ENCODE measurements at regions not wholly inside any gene's neighbourhood (a gene's known extent, or its start where the extent isn't known, plus 50 kb on each side); places are given as distances from the start of the nearest gene placed in this dataset.

DNA sequence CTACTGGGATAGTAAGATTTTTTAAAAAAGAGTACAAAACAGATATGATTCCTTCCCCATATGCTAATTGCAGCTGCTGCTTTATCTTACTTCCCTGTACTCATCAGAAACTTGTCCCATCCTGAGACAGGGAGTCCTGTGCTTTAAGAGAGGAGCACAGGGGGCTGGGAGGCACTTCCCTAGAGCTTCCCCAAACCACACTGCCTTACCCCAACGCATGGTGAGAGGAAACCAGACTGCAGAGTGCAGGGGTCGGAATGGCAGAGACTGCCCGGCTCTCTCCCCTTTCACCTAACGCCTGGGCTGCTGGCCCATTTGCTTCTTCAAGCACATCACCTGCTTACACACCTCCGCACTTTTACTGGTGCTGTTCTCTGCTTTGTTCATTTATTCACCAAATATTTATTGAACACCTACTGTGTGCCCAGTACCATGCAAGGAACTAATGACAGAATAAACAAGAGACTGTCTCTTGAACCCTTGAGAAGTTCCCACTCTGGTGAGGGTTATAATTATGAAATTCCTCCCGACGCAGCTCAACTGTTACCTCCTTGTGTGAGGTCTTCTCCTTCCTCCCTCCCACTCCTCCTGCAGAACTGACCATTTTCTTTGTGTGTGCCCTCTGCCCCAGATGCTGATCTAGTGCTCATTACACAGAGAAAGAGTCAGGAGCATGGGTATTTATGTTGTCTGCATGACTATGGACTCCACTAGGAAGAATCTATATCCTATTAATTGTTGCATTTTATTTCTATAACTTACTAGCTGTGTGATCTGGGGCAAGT is 289.7 kb downstream of the TCF7L2 start:
- intact Hi-C loops (cut with DNase I): no loop called here
- peak in 3 of 4 donors; percentile 25 to 66 (median 42) for ATAC-seq
- H3K27me3 ChIP-seq: no peaks in the 10 kb centered on the region
- H3K9me3 ChIP-seq: no peaks in the 10 kb centered on the region
- H3K4me3 ChIP-seq: no peak overlapping the region
- no peaks in the 10 kb centered on the region for H3K4me1 ChIP-seq
- WGBS (ENCODE audit: insufficient coverage, low coverage, low lambda C conversion rate, missing lambda C conversion rate): 57% methylated on average over 6 of the region's 7 CpGs
- DNase-seq: no peak
- H3K27ac ChIP-seq: no peak overlapping the region
- TF ChIP-seq CTCF (IDR thresholded peaks at IDR 0.05): no peak
- H3K36me3 ChIP-seq: no peaks in the 10 kb centered on the region

GRCh38 chr10:113240736-113241135 is 290.7 kb downstream of the TCF7L2 start:
- WGBS (ENCODE audit: insufficient coverage, low coverage, low lambda C conversion rate, missing lambda C conversion rate): 43% methylated on average over 1 of the region's 2 CpGs
- Histone ChIP-seq H3K4me3 (no peak overlapping the region), H3K4me1 (no peaks in the 10 kb centered on the region), H3K27me3 (no peaks in the 10 kb centered on the region), H3K36me3 (no peaks in the 10 kb centered on the region), H3K9me3 (no peaks in the 10 kb centered on the region), H3K27ac (no peak overlapping the region)
- ATAC-seq (peak; percentile 36 to 66 (median 42)), DNase-seq (no peak)
- intact Hi-C loops (cut with DNase I): no loop called here
- TF ChIP-seq POLR2A (IDR thresholded peaks at IDR 0.05): no peak
- no peak for TF ChIP-seq CTCF (IDR thresholded peaks at IDR 0.05)

DNA sequence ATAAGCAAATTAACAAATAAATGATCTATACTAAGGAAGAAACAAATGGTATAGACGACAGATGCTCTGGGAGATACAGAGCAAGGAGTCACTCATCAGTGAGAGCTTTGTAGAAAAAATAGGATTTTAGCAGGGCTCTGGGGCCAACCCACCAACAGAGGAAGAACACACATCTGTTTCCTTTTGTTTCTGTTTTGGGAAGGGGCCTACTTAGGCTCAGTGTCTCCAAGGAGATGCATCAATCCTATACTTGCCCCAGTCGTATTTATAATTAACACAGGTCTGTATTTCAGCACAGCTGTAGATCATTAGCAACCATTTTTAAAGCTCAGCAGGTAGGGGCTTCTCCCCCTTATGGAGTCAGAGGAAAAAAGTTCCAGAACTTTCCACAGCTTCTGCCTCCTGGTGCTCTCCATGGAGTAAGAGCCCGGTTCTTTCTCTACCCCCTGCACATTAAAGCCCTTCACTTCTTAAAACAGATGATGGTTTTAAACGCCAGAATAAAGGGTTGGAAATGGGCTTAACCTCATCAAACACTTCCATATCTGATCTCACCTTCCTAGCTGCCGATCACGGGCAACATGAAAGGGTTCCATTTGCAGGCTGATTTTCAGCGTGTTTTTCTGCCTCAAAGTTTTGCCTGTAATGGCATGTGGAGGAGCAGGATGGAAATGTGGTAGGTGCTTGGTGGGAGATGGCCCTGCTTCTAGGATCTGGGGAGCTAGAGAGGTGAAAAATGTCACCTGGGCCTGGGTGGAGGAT is 291.7 kb downstream of the TCF7L2 start:
- Histone ChIP-seq H3K36me3 (no peaks in the 10 kb centered on the region), H3K27me3 (no peaks in the 10 kb centered on the region), H3K27ac (no peak overlapping the region), H3K9me3 (no peaks in the 10 kb centered on the region), H3K4me3 (no peak overlapping the region), H3K4me1 (no peaks in the 10 kb centered on the region)
- TF ChIP-seq POLR2A (IDR thresholded peaks at IDR 0.05) (no peak), CTCF (IDR thresholded peaks at IDR 0.05) (no peak)
- ATAC-seq (no peak), DNase-seq (no peak)
- intact Hi-C loops (cut with DNase I): no loop called here
- WGBS (ENCODE audit: insufficient coverage, low coverage, low lambda C conversion rate, missing lambda C conversion rate): 59% methylated on average over 6 of the region's 7 CpGs

DNA sequence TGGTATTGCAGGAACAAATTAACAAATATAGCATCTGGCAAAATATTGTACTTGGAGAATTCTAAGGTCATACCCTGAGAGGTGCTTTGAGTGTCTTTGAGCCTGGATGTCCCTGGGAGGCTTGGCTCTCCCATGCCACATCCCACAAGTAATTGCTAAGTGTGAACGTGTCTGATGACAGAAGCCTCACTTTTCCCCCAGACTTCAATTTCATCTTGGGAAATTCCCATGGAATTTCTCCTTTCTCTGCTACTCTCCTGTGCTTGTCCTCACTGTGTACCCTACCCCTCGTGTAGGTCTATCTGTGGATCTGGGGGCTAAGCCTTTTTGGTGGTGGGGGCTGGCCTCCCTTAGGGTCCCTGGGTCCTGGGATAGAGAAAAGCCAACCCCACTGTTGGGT is 293.3 kb downstream of the TCF7L2 start:
- DNase-seq (no peak), ATAC-seq (no peak)
- H3K27ac ChIP-seq: no peak overlapping the region
- intact Hi-C loops (cut with DNase I): no loop called here
- H3K27me3 ChIP-seq: no peaks in the 10 kb centered on the region
- 75% methylated on average over 2 of the region's 2 CpGs for WGBS (ENCODE audit: insufficient coverage, low coverage, low lambda C conversion rate, missing lambda C conversion rate)
- H3K9me3 ChIP-seq: no peaks in the 10 kb centered on the region
- H3K4me3 ChIP-seq: no peak overlapping the region
- no peaks in the 10 kb centered on the region for H3K4me1 ChIP-seq
- TF ChIP-seq POLR2A (IDR thresholded peaks at IDR 0.05) (no peak), CTCF (IDR thresholded peaks at IDR 0.05) (no peak)
- H3K36me3 ChIP-seq: no peaks in the 10 kb centered on the region

All from right lobe of liver (tissue), 6 donors.